ENCODE measurements at regions not wholly inside any gene's neighbourhood (a gene's known extent, or its start where the extent isn't known, plus 50 kb on each side); places are given as distances from the start of the nearest gene placed in this dataset.

- H3K36me3 ChIP-seq: no peaks in the 10 kb centered on the region
- H3K4me3 ChIP-seq: no peak overlapping the region
- TF ChIP-seq POLR2A (IDR thresholded peaks at IDR 0.05) (no peak), CTCF (IDR thresholded peaks at IDR 0.05) (no peak), EP300 (IDR thresholded peaks at IDR 0.05) (no peak)
- intact Hi-C loops (cut with DNase I): no loop called here
- H3K4me1 ChIP-seq (ENCODE audit: insufficient read depth): no peaks in the 10 kb centered on the region
- H3K27me3 ChIP-seq: no peaks in the 10 kb centered on the region
- H3K9me3 ChIP-seq: no peaks in the 10 kb centered on the region
- H3K27ac ChIP-seq: no peak overlapping the region
- no peak for DNase-seq
Measured at GRCh38 chr7:10245406-10245805, 728.3 kb upstream of the PHF14 start.

DNA sequence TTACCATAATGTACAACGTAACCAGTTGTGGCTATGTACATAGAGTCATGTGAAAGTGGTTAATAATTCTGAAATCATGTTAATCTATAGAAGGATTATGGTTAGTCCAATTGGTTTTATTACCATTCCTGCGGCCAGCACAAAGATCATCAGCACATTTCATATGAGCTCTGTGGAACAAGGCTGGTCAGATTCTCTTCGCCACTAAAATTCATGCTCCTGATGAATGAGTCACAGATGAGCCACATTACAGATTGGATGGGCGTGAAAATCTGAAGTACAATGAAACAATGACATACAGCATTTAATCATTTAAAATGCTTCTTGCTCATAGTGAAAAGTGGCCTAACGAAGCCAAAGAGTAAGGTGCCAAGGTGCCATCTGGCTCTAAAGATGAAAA lies 716.2 kb upstream of the PHF14 start:
- TF ChIP-seq POLR2A (IDR thresholded peaks at IDR 0.05) (no peak), EP300 (IDR thresholded peaks at IDR 0.05) (no peak), CTCF (IDR thresholded peaks at IDR 0.05) (no peak)
- 88 to 92% (median 91%) methylated on average over 5 of the region's 5 CpGs for WGBS, 3 donors
- H3K4me3 ChIP-seq: no peak overlapping the region
- DNase-seq: no peak
- H3K9me3 ChIP-seq: no peaks in the 10 kb centered on the region
- no peaks in the 10 kb centered on the region for H3K36me3 ChIP-seq
- H3K27ac ChIP-seq: no peak overlapping the region
- H3K27me3 ChIP-seq: no peaks in the 10 kb centered on the region
- H3K4me1 ChIP-seq (ENCODE audit: insufficient read depth): no peaks in the 10 kb centered on the region
- intact Hi-C loops (cut with DNase I): no loop called here

DNA sequence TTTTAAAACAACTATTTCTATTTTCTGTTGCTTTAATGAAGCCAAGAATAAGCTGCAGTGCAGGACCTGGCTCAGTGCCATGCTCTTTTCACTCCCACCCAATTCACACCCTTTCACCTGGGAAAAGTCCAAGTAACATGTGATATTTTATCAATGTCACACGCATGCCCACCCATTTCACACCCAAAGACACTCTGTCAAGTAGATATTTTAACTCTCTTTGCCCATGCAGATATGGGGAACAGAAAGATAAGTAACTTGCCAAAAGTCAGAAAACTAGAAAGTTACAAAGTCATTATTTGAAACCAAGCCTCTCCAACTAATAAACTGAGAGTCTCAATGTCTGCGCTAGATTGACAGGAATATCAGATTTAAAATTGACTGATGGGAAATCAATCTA lies 706.7 kb upstream of the PHF14 start:
- Histone ChIP-seq H3K27me3 (no peaks in the 10 kb centered on the region), H3K9me3 (no peaks in the 10 kb centered on the region), H3K4me3 (no peak overlapping the region), H3K36me3 (no peaks in the 10 kb centered on the region), H3K27ac (no peak overlapping the region), H3K4me1 (ENCODE audit: insufficient read depth) (peaks cover 2% of the 10 kb centered on the region)
- no peak for DNase-seq
- TF ChIP-seq CTCF (IDR thresholded peaks at IDR 0.05): no peak
- TF ChIP-seq POLR2A (IDR thresholded peaks at IDR 0.05): no peak
- TF ChIP-seq EP300 (IDR thresholded peaks at IDR 0.05): no peak
- intact Hi-C loops (cut with DNase I): no loop called here
- 44 to 51% (median 49%) methylated on average over 2 of the region's 2 CpGs for WGBS, 3 donors

DNA sequence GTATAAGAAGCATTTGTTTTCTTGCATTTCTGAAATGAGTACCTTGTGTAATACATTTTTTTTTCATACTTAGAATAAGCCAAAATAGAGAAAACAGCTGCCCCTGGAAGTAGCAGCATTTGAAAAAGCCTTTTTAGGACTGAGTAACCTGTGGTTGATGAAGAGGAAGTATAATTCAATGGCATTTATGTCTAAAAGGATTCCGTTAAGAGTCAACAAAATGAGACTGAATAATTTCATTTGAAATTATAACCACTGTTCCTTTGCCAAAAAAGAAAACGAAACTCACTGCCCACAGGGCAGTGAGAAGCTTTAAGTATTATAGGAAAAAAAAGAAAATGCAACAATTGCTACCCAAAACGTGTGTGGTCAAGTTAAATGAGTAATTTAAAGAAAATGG lies 705.6 kb upstream of the PHF14 start:
- Histone ChIP-seq H3K27ac (no peak overlapping the region), H3K9me3 (no peaks in the 10 kb centered on the region), H3K4me1 (ENCODE audit: insufficient read depth) (peaks cover 2% of the 10 kb centered on the region), H3K27me3 (no peaks in the 10 kb centered on the region), H3K4me3 (no peak overlapping the region), H3K36me3 (no peaks in the 10 kb centered on the region)
- no peak for DNase-seq
- WGBS, 3 donors: 3 to 8% (median 4%) methylated on average over 3 of the region's 3 CpGs
- TF ChIP-seq EP300 (IDR thresholded peaks at IDR 0.05): no peak
- no peak for TF ChIP-seq POLR2A (IDR thresholded peaks at IDR 0.05)
- TF ChIP-seq CTCF (IDR thresholded peaks at IDR 0.05): no peak
- intact Hi-C loops (cut with DNase I): no loop called here

DNA sequence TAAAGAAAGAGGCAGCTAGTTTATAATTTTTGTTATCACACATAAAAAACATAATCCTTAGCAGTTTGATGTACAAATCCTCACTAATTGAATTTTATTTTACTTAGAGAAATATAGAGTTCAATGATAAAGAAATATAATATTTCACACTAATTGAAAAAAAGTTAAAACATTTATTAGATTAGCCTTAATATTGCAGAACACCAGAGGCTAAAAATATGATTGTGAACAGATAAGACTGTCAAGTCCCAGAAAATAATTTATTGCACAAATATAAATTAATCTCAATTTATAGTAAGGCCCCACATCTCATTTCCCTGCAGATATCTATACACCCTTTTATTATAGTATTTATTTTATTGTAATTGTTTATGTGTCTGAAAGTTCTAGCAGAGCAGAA lies 690.8 kb upstream of the PHF14 start:
- intact Hi-C loops (cut with DNase I): no loop called here
- Histone ChIP-seq H3K27me3 (no peaks in the 10 kb centered on the region), H3K27ac (no peak overlapping the region), H3K4me1 (ENCODE audit: insufficient read depth) (no peaks in the 10 kb centered on the region), H3K36me3 (no peaks in the 10 kb centered on the region), H3K9me3 (no peaks in the 10 kb centered on the region), H3K4me3 (no peak overlapping the region)
- no peak for DNase-seq
- TF ChIP-seq CTCF (IDR thresholded peaks at IDR 0.05) (no peak), POLR2A (IDR thresholded peaks at IDR 0.05) (no peak), EP300 (IDR thresholded peaks at IDR 0.05) (no peak)
